Left hindlimb (tissue), 1 donor: ENCODE measurements at regions not wholly inside any gene's neighbourhood (a gene's known extent, or its start where the extent isn't known, plus 50 kb on each side); places are given as distances from the start of the nearest gene placed in this dataset.
"Not testable (repeated sequence)": the region's sequence is repeated elsewhere in the genome, so short reads cannot be mapped to it uniquely, and the experiment has no call there.

Experiments
- DNase-seq: peaks from one replicate; pipeline ENCODE4 v3.0.0-alpha.2; 2018

DNA sequence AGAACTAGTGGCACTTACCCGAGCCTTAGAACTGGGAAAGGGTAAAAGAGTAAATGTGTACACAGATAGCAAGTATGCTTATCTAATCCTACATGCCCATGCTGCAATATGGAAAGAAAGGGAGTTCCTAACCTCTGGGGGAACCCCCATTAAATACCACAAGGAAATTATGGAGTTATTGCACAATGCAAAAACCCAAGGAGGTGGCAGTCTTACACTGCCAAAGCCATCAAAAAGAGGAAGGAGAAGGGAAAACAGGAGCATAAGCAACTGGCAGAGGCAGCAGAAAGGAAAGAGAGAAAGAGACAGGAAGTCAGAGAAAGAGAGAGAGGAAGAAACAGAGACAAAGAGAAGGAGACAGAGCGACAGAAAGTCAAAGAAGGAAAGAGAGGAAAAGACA lies 876.9 kb downstream of the XPNPEP1 start:
- DNase-seq = not testable (repeated sequence)

- no peak for DNase-seq
These were observed 882.7 kb downstream of the XPNPEP1 start for GRCh38 chr10:109040622-109041021.

DNA sequence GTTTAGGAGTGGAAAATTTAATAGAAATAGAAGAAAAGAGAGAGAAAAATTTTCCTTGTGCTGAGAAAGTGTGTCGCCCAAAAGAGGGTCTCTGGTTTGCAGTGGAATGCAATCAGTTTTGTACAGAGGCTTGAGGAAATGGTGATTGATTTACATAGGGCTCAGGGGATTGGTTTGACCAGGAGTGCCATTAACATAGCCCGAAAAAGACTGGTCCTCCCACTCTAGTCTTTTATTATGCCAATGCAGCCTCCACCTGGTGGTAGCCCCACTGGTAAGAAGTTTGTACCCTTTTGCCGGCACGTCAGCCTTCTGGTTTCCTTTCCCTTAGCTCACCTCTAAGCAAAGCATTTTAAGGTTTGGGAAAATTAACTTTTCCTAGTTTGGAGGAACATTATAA lies 885.3 kb downstream of the XPNPEP1 start:
- no peak for DNase-seq

DNA sequence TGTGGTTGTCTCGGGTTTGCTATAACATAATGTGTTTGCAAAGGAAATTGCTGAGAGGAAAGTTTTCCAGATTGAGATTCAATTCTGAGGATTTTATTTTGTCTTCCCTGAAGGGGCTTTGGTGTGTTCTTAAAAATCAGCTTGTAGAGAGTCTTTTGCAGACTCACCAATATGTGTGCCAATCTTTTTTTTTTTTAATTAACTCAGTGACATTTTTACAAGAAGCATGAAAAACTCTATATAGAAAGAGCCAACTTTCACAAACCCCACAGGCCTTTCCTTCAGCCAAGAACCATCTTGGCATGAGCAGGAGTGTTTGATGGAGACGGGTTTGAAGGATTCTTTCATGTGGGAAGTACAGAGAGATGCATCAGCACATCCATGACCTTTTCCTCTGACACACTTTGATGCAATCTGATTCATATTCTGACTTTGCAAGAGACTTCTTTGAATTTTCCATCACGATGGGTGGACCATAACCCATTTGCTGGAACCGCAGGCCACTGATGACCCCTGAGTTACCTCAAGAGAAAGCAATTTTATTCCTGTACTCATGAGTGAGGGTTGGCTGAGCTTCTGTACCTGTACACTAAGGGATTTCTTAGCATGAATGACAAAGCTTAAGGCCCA lies 892.6 kb downstream of the XPNPEP1 start:
- DNase-seq = peak; percentile 40

- DNase-seq = no peak
These were observed 893.4 kb downstream of the XPNPEP1 start for GRCh38 chr10:109029870-109030269.

DNA sequence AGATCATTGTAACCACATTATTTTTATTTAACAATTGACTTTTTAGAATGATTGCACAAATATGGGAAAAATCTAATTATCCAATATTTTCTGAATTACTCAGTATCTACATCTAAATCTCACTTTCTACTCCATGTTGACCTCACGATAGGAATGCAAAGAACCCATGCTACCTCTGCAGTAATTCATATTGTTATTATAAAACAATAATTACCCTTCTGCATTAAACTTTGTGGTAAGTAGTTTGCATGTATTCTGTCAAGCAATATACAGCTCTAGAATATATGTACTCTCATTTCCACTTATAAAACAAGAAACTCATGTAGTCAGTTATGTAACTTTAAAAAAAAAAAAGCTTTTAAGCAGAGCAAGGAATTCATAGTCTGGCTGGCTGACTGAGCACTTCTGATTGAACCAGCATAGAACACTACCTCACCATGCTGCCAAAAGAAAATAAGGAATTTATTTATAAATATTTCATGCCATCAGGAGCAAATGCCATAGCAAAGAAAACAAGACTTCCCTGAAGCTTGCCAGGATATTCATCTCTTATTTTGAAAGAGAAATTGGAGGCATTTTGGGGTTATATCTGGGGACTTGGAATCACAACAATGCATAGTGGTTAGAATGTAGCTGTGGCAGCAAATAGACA lies 895.7 kb downstream of the XPNPEP1 start:
- DNase-seq = no peak

DNA sequence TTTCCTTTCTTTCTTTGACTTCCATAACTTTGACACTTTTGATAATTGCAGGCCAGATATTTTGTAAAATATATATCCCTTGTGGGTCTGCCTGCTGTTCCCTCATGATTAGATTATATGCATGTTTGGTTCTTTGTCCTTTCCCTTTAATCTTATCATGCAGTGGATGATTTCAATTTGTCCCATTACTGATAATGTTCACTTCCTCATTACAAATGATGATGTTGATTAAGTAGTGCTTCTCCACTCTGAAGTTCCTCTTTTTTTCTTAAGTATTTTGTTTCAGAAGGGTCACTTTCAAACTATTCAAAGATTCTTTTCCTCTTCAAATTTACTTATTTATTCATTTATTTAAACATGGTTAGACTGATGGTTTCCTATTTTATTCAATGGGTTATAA lies 898.1 kb downstream of the XPNPEP1 start:
- no peak for DNase-seq

DNA sequence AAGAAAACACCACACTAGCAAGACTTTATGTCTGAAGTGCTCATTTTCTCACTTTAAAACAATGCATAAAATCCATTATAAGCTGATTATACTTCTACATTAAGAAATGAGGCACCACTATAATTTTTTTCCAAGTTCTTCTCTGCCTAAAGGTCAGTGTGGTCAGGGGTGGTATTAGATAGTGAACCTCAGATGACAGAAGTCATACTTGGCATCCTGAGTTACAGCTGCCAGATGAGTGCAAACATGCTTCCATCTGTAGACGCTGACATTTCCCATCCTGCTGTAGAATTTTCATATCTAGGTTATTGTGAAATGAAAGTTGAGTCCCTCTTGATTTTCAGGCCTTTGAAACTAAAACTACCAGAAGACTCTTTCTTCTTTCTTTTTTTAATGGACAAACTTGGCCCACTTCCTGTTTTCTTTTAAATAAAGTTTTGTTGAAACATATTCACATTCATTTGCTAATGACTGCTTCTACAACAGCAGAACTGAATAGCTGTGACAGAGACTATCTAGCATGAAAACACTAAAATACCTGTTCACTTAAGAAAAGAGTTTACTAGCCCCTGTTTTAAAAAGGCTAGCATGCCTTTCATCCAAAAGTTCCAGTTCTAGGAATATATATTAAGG lies 900.8 kb downstream of the XPNPEP1 start:
- no peak for DNase-seq

- DNase-seq = no peak
These were observed 904.3 kb downstream of the XPNPEP1 start for GRCh38 chr10:109019001-109019424.

GRCh38 chr10:109007514-109007913 lies 915.8 kb downstream of the XPNPEP1 start:
- DNase-seq = no peak

GRCh38 chr10:108990441-108990840 lies 932.9 kb downstream of the XPNPEP1 start:
- no peak for DNase-seq

DNA sequence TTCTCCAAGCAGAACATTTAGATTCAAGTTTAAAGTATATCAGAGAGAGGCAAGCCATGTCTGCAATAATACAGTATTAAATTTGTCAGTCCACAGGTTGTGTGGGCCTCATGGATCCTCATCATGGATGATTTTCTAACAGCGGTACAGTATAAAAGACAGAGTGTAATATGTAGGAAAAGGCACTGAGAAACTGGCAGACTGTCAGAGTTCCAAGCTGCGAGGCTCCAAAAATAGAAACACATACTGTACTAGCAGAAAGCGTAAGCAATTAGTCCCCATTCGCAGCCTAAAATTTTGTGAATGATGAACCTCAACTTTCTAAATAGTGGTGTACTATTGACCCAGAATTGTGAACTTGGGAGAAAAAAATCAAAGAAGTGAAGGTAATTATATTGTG lies 933.3 kb downstream of the XPNPEP1 start:
- no peak for DNase-seq

DNA sequence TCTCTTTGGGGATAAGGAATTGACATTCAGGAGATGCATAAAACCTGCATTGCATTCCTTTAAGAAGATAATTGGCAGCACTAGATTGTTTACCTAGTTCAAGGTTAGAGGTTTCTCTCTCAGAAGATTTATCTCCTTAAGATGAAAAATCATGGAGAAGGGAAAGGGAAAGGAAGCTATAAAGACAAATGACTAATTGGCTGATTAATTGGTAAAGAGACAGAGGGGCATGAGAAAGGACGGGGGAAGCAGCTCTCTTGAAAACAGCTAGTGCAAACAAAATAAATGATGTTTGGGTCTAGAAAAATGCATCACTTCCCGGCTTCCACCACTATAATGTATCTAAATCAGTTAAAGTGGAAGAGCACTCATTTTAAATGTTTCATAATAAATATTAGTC lies 941.2 kb downstream of the XPNPEP1 start:
- no peak for DNase-seq

GRCh38 chr10:108980869-108981268 lies 942.4 kb downstream of the XPNPEP1 start:
- DNase-seq = no peak

DNA sequence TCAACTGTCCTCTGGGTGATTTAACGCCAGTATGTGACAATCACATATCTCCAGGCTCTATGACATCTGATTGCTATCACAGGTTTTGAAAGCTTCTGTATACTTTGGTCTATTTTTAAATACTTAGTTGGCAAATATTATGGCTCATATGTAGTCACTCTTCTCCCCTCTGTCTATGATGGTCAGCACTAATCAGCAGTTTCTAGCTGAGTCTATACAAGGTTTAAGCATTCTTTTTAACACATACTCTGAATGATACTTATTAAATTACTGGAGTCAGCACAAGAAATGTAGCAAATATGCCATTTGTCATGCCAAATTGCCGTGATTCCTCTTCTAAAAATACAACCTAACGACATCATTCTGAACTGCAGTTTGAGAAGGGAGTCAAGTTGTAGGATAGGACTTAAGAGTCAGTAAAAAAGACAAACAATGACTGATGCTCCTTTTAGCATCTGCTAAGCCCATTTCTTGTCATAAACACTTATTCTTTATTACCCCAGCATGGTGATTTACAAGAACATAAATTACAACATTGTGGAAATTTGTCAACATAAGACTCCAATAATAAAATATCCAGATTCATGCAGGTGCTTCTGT lies 947.8 kb downstream of the XPNPEP1 start:
- DNase-seq = no peak

- no peak for DNase-seq
These were observed 953.3 kb downstream of the XPNPEP1 start for GRCh38 chr10:108970016-108970415.

GRCh38 chr10:108966411-108966810 lies 956.9 kb downstream of the XPNPEP1 start:
- no peak for DNase-seq

- no peak for DNase-seq
These were observed 957.3 kb downstream of the XPNPEP1 start for GRCh38 chr10:108966005-108966404.

DNA sequence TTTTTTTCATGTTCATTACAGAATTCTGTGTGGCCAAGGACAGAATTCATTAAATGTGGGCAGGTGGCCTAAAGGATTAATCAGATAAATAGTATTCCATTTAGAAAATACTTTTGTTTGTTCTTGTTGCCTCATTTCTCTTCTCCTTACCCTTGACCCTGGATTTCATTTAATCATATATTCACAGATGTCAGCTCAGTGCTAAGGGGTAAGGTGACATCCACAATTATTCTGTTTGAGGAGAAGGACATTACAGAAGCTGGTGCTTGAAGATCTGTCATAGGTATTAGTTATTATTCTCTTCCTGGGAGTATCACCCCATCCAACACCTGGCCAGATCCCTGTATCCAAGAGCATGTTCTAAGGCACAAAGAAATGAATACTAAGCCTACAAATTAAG lies 961.1 kb downstream of the XPNPEP1 start:
- DNase-seq = no peak

DNA sequence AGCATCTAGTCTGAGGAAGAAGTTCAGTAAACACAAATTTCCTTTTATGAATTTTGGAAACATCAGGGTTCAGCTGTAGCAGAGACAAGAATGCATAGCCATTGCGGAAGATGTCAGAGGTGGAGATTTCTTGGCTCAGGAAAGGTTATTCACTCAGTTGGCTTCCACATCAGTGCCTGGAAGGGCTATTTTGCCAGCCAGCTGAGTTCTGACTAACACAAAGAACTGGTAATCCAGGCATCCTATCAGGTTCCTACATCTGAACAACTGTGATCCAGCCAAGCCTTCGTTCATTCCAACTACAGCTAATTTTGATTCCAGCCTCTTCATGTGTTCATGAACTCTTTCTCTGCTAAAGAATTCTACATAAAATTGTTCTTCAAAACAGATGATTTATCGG lies 965.6 kb downstream of the XPNPEP1 start:
- DNase-seq = no peak

DNA sequence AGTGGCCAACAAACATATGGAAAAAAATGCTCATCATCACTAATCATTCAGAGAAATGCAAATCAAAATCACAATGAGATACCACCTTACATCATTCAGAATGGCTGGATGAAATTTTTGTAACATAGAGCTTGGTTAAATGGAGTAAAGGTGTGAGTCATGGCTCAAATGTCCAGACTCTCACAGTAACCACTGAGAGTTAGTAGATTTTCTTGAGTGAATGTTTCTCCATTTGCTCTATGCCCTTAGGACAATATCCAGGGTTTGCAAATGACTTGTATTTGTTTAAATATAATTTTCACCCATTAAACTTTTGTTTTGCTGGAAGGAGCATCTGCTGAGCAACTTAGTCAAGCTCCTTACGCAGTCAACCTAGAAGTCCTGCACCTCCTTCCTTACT lies 967.2 kb downstream of the XPNPEP1 start:
- no peak for DNase-seq

DNA sequence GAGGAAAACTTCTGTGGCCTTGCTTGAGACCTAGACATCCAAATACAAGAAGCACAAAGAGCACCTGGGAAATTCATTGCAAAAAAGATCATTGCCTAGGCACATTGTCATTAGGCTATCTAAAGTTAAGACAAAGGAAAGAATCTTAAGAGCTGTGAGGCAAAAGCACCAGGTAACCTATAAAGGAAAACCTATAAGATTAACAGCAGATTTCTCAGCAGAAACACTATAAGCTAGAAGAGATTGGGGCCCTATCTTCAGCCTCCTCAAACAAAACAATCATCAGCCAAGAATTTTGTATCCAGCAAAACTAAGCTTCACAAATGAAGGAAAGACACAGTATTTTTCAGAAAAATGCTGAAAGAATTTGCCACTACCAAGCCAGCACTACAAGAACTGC lies 1003.3 kb downstream of the XPNPEP1 start:
- DNase-seq = not testable (repeated sequence)

DNA sequence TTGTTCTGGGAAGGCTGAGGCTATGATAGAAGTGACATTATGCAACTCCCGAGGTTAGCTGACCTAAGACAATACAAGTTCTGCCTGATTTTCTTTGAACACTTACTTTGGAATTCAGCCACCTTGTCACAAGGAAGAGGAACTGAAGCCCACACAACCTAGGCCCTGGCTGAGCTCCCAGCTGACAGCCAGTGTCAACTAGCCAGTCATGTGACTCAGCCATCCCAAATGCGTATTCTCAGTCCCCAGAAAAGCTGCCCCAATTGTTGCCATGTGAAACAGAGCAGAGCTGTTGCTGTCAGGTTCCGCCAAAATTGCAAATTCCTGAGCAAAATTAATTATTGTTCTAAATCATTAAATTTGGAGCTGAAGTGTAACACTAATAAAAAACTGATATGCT lies 1010.0 kb downstream of the XPNPEP1 start:
- no peak for DNase-seq
